ENCODE measurements at regions not wholly inside any gene's neighbourhood (a gene's known extent, or its start where the extent isn't known, plus 50 kb on each side); places are given as distances from the start of the nearest gene placed in this dataset.

DNA sequence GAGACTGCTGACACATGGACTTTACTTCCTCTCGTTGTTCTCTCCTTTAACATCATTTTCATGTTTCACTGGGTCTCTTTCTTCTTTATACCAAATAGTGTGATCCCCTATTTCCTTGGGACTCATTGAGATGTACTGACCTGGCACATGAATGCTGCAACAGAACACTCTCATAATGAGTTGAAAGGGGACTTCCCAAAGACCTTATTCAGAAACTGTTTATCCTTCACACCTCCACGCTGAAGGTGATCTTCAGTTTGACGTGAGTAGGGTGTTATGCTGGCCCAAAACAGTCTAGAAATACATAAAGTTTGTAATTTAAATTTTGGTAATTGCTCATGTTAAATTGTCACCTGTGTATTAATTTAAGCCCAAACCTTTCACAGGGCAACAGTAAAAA, 1096.8 kb upstream of the GYPC start:
- TF ChIP-seq EP300 (IDR thresholded peaks at IDR 0.05), result no peak
- TF ChIP-seq POLR2AphosphoS5 (IDR thresholded peaks at IDR 0.05), result no peak
- TF ChIP-seq CTCF (IDR thresholded peaks at IDR 0.05), result no peak
- TF ChIP-seq POLR2A (IDR thresholded peaks at IDR 0.05), result no peak
- no peaks in the 10 kb centered on the region for H3K9me3 ChIP-seq
- no peaks in the 10 kb centered on the region for H3K27me3 ChIP-seq
- no peak overlapping the region for H3K27ac ChIP-seq
- WGBS, 2 donors (ENCODE audit: low coverage in 1 of 2), result 74 to 82% methylated on average over 3 of the region's 3 CpGs
- ATAC-seq, result no peak
- H3K4me3 ChIP-seq, result no peak overlapping the region
- no peaks in the 10 kb centered on the region for H3K36me3 ChIP-seq
- H3K4me1 ChIP-seq, result no peaks in the 10 kb centered on the region

DNA sequence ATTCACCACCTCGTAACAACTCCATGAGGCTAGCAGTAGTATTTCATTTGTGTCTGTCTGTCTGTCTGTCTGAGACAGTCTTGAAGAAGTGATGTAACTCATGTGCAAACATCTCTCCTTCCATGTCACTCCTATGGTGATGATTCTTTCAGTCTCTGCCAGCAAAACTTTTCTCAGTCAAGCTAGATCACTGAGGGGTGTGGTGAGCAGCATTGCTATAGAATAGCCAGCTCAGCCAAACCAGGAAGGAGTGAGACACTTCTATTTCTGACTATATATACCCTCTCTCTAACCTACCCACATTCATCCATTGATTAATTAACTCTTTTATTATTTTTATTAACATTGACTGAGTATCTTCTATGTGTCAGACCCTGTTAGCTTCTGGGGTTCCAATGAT, 1095.1 kb upstream of the GYPC start:
- Histone ChIP-seq H3K9me3 (no peaks in the 10 kb centered on the region), H3K4me1 (no peaks in the 10 kb centered on the region), H3K36me3 (no peaks in the 10 kb centered on the region), H3K27ac (no peak overlapping the region), H3K27me3 (no peaks in the 10 kb centered on the region), H3K4me3 (no peak overlapping the region)
- ATAC-seq, result no peak
- 75 to 77% methylated on average over 1 of the region's 1 CpG for WGBS, 2 donors (ENCODE audit: low coverage in 1 of 2)
- TF ChIP-seq CTCF (IDR thresholded peaks at IDR 0.05) (no peak), EP300 (IDR thresholded peaks at IDR 0.05) (no peak), POLR2AphosphoS5 (IDR thresholded peaks at IDR 0.05) (no peak), POLR2A (IDR thresholded peaks at IDR 0.05) (no peak)

DNA sequence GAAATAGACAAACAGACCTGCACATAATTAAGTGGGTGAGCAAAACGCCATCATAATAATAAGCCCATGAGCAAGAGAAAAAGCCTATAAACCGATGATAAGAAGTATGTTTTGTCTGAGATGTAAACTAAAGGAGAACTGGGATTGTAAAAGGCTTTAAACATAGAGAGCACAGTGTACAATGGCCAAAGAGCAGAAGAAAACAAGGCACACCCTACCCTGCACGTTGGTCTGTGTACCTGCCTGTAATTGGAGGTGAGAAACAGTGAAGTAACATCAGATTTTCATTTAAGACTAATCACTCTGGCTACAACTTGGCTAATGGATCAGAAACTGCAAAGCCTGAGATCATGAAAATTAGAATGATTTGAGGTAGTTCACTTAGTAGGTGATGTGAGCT, 1094.7 kb upstream of the GYPC start:
- Histone ChIP-seq H3K4me1 (no peaks in the 10 kb centered on the region), H3K27ac (no peak overlapping the region), H3K36me3 (no peaks in the 10 kb centered on the region), H3K27me3 (no peaks in the 10 kb centered on the region), H3K4me3 (no peak overlapping the region), H3K9me3 (no peaks in the 10 kb centered on the region)
- ATAC-seq, result no peak
- no peak for TF ChIP-seq POLR2AphosphoS5 (IDR thresholded peaks at IDR 0.05)
- TF ChIP-seq EP300 (IDR thresholded peaks at IDR 0.05), result no peak
- TF ChIP-seq POLR2A (IDR thresholded peaks at IDR 0.05), result no peak
- TF ChIP-seq CTCF (IDR thresholded peaks at IDR 0.05), result no peak
- WGBS, 2 donors (ENCODE audit: low coverage in 1 of 2), result 56 to 61% methylated on average over 3 of the region's 3 CpGs

GRCh38 chr2:125562924-125563323, 1093.0 kb upstream of the GYPC start:
- Histone ChIP-seq H3K27ac (no peak overlapping the region), H3K36me3 (no peaks in the 10 kb centered on the region)
- ATAC-seq, result no peak

DNA sequence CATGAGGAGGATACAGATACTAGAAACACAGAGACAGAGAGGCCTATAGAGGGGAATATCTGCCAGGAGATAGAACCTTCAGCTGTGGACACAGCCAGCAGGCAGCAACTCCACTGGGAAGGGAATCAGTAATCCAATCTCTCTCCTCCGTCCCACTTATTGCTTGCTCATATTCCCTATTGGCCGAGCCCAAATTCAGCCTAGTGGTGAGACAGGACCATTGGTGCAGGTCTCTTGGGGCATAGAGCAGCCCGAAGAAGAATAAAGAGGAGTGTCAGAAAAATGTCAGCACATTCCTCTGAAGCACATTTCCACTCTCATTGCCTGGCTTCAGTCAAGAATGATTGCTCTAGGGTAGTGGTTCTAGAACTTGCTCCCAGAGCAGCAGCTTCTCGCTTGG, 1091.5 kb upstream of the GYPC start:
- H3K4me3 ChIP-seq, result no peak overlapping the region
- H3K36me3 ChIP-seq, result no peaks in the 10 kb centered on the region

More at GRCh38 chr2:125562924-125563323, 1093.0 kb upstream of the GYPC start:
- TF ChIP-seq POLR2AphosphoS5 (IDR thresholded peaks at IDR 0.05) (no peak), POLR2A (IDR thresholded peaks at IDR 0.05) (no peak), CTCF (IDR thresholded peaks at IDR 0.05) (no peak), EP300 (IDR thresholded peaks at IDR 0.05) (no peak)
- Histone ChIP-seq H3K9me3 (no peaks in the 10 kb centered on the region), H3K4me1 (no peaks in the 10 kb centered on the region), H3K27me3 (no peaks in the 10 kb centered on the region), H3K4me3 (no peak overlapping the region)

More for the DNA sequence above, 1091.5 kb upstream of the GYPC start:
- ATAC-seq, result no peak
- Histone ChIP-seq H3K27ac (no peak overlapping the region), H3K4me1 (no peaks in the 10 kb centered on the region), H3K27me3 (no peaks in the 10 kb centered on the region), H3K9me3 (no peaks in the 10 kb centered on the region)
- no peak for TF ChIP-seq EP300 (IDR thresholded peaks at IDR 0.05)
- TF ChIP-seq POLR2AphosphoS5 (IDR thresholded peaks at IDR 0.05), result no peak
- no peak for TF ChIP-seq POLR2A (IDR thresholded peaks at IDR 0.05)
- TF ChIP-seq CTCF (IDR thresholded peaks at IDR 0.05), result no peak
- WGBS, 2 donors (ENCODE audit: low coverage in 1 of 2), result 64 to 71% methylated on average over 4 of the region's 4 CpGs
